HepG2 (cell line): ENCODE measurements at regions not wholly inside any gene's neighbourhood (a gene's known extent, or its start where the extent isn't known, plus 50 kb on each side); places are given as distances from the start of the nearest gene placed in this dataset.

Experiments
- ATF3 ChIP-seq: sonication (generic); formaldehyde crosslinking; IDR thresholded peaks from 2 replicates; pipeline ENCODE4 v1.4.0; 2020; ENCODE audit warnings: missing genetic modification reagents
- CC2D1A ChIP-seq: sonication (generic); formaldehyde crosslinking; IDR thresholded peaks from 2 replicates; pipeline ENCODE4 v1.8.1; 2023; ENCODE audit warnings: mild to moderate bottlenecking, missing genetic modification reagents
- CREB1 ChIP-seq, 2 experiments: fragments of 450-650 bp in 1 of 2; IDR thresholded peaks; 2 replicates each; pipeline ENCODE4 v1.6.1; 2016 to 2017; ENCODE audit warnings: control low read depth in 1 of 2, mild to moderate bottlenecking in 1 of 2, missing compliant biosample characterization in 1 of 2, missing genetic modification characterization in 1 of 2
- FOXA3 ChIP-seq: IDR thresholded peaks from 2 replicates; pipeline ENCODE4 v1.6.1; 2016; ENCODE audit warnings: missing genetic modification reagents, missing compliant biosample characterization
- GATAD2A ChIP-seq: IDR thresholded peaks from 2 replicates; pipeline ENCODE4 v1.6.1; 2016
- HMG20A ChIP-seq: IDR thresholded peaks from 2 replicates; pipeline ENCODE4 v1.6.1; 2016; ENCODE audit warnings: borderline replicate concordance
- JUND ChIP-seq: sonication (generic); formaldehyde crosslinking; IDR thresholded peaks from 2 replicates; pipeline ENCODE4 v1.8.0; 2022; ENCODE audit warnings: mild to moderate bottlenecking, missing genetic modification reagents
- KDM5B ChIP-seq: sonication (generic); formaldehyde crosslinking; IDR thresholded peaks from 2 replicates; pipeline ENCODE4 v1.4.0; 2020; ENCODE audit warnings: missing genetic modification reagents, mild to moderate bottlenecking, borderline replicate concordance
- POGK ChIP-seq: sonication (generic); formaldehyde crosslinking; conservative IDR thresholded peaks from 2 replicates; pipeline ENCODE4 v1.8.0; 2022; ENCODE audit warnings: mild to moderate bottlenecking, moderate library complexity, missing genetic modification reagents
- PPARG ChIP-seq: conservative IDR thresholded peaks from 2 replicates; pipeline ENCODE4 v1.6.1; 2016; ENCODE audit warnings: missing biosample characterization, missing genetic modification reagents
- PTBP1 ChIP-seq: fragments of 200-400 bp; formaldehyde crosslinking; IDR thresholded peaks from 2 replicates; pipeline ENCODE4 v1.6.1; 2018; ENCODE audit warnings: low read length, low read depth; ENCODE audit not compliant: poor library complexity, severe bottlenecking
- SIN3A ChIP-seq: IDR thresholded peaks from 2 replicates; pipeline ENCODE4 v1.6.1; 2011; ENCODE audit warnings: low read depth, mild to moderate bottlenecking, control low read depth, low read length, borderline replicate concordance
- SNAPC2 ChIP-seq: sonication (generic); formaldehyde crosslinking; IDR thresholded peaks from 2 replicates; pipeline ENCODE4 v1.8.1; 2022; ENCODE audit warnings: mild to moderate bottlenecking, missing genetic modification reagents
- SNRNP70 ChIP-seq: fragments of 200-400 bp; formaldehyde crosslinking; IDR thresholded peaks from 2 replicates; pipeline ENCODE4 v1.6.1; 2017; ENCODE audit warnings: mild to moderate bottlenecking, low read depth, low read length, moderate library complexity
- SYNCRIP ChIP-seq: fragments of 200-400 bp; formaldehyde crosslinking; IDR thresholded peaks from 2 replicates; pipeline ENCODE4 v1.6.1; 2018; ENCODE audit warnings: mild to moderate bottlenecking, low read depth, low read length; ENCODE audit not compliant: insufficient read depth
- ZMYM4 ChIP-seq: sonication (generic); formaldehyde crosslinking; IDR thresholded peaks from 2 replicates; pipeline ENCODE4 v1.8.1; 2023; ENCODE audit warnings: mild to moderate bottlenecking, missing genetic modification reagents
- ZNF292 ChIP-seq: sonication (generic); formaldehyde crosslinking; IDR thresholded peaks from 2 replicates; pipeline ENCODE4 v1.8.1; 2022; ENCODE audit warnings: mild to moderate bottlenecking, low read depth, missing genetic modification reagents, borderline replicate concordance
- ZNF597 ChIP-seq: sonication (generic); formaldehyde crosslinking; IDR thresholded peaks from 2 replicates; pipeline ENCODE4 v1.5.0; 2020; ENCODE audit warnings: missing genetic modification reagents
- ZNF598 ChIP-seq: sonication (generic); formaldehyde crosslinking; IDR thresholded peaks from 2 replicates; pipeline ENCODE4 v1.5.1; 2020; ENCODE audit warnings: mild to moderate bottlenecking, missing genetic modification reagents, borderline replicate concordance
- ZNF629 ChIP-seq: sonication (generic); formaldehyde crosslinking; conservative IDR thresholded peaks from 2 replicates; pipeline ENCODE4 v1.5.0; 2020; ENCODE audit warnings: missing genetic modification reagents
- ZNF639 ChIP-seq: conservative IDR thresholded peaks from 2 replicates; pipeline ENCODE4 v1.6.1; 2018; ENCODE audit warnings: missing genetic modification reagents
- ZNF644 ChIP-seq: IDR thresholded peaks from 2 replicates; pipeline ENCODE4 v1.6.1; 2016; ENCODE audit warnings: low read depth
- ZNF761 ChIP-seq: sonication (generic); formaldehyde crosslinking; conservative IDR thresholded peaks from 2 replicates; pipeline ENCODE4 v1.4.0; 2020; ENCODE audit warnings: mild to moderate bottlenecking, missing genetic modification reagents
- ZNF891 ChIP-seq: sonication (generic); formaldehyde crosslinking; IDR thresholded peaks from 2 replicates; pipeline ENCODE4 v1.5.0; 2020; ENCODE audit warnings: mild to moderate bottlenecking, missing genetic modification reagents

GRCh38 chr15:98528046-98528725 lies 120.2 kb upstream of the IGF1R start (continued):
- no peak for TF ChIP-seq ZNF292 (CRISPR knock-in tag)
- TF ChIP-seq ZNF644, result no peak
- no peak for TF ChIP-seq ZNF629 (CRISPR knock-in tag)
- peak; percentile 28; the same call in 1 of the 2 replicates for TF ChIP-seq JUND (CRISPR knock-in tag)
- TF ChIP-seq ZNF761 (CRISPR knock-in tag), result no peak
- TF ChIP-seq FOXA3 (CRISPR knock-in tag), result peak; percentile 81
- no peak for TF ChIP-seq ZMYM4 (CRISPR knock-in tag)
- no peak for TF ChIP-seq PTBP1
- TF ChIP-seq ZNF639, result no peak
- no peak for TF ChIP-seq ZNF598
- TF ChIP-seq HMG20A, result peak; percentile 57; the same call in 1 of the 2 replicates
- TF ChIP-seq CC2D1A (CRISPR knock-in tag), result no peak
- peak; percentile 66 for TF ChIP-seq GATAD2A (CRISPR knock-in tag)
- TF ChIP-seq CREB1 (IDR thresholded peaks at IDR 0.05), result peak; percentile 55; the same call in 1 of the 2 replicates
- TF ChIP-seq CREB1 (CRISPR knock-in tag; IDR thresholded peaks at IDR 0.05), result peak; percentile 70
- no peak for TF ChIP-seq ZNF891
- TF ChIP-seq PPARG, result 0 out of 2 replicates have a peak, but pooled peaks have one; percentile 18
- TF ChIP-seq SNAPC2 (CRISPR knock-in tag), result no peak
- TF ChIP-seq KDM5B (CRISPR knock-in tag), result no peak
- no peak for TF ChIP-seq SYNCRIP
- TF ChIP-seq POGK (CRISPR knock-in tag), result no peak
- TF ChIP-seq ZNF597 (CRISPR knock-in tag), result no peak
- no peak for TF ChIP-seq SIN3A
- 0 out of 2 replicates have a peak, but pooled peaks have one; percentile 25 for TF ChIP-seq ATF3 (CRISPR knock-in tag)
- no peak for TF ChIP-seq SNRNP70
